A549 (cell line): ENCODE measurements at regions not wholly inside any gene's neighbourhood (a gene's known extent, or its start where the extent isn't known, plus 50 kb on each side); places are given as distances from the start of the nearest gene placed in this dataset.

Experiments used
- CBX8 ChIP-seq: fragments of 200-600 bp; sonication (generic); IDR thresholded peaks from 2 replicates; pipeline ENCODE4 v1.6.1; 2016
- EHMT2 ChIP-seq: fragments of 200-600 bp; sonication (generic); IDR thresholded peaks from 2 replicates; pipeline ENCODE4 v1.6.1; 2016; ENCODE audit warnings: antibody characterized with exemption, low read depth, mild to moderate bottlenecking, moderate library complexity
- EP300 ChIP-seq, 2 experiments: fragments of >200 bp; sonication (Bioruptor Twin); formaldehyde crosslinking; IDR thresholded peaks; 2 replicates in 1 of 2; 3 replicates in 1 of 2; pipeline ENCODE4 v1.6.1; 2016 to 2017
- RARB ChIP-seq: fragments of 250-450 bp; sonication (Bioruptor Pico); IDR thresholded peaks from 2 replicates; pipeline ENCODE4 v1.8.0; 2021; ENCODE audit warnings: mild to moderate bottlenecking, moderate library complexity
- TP53 ChIP-seq: fragments of 250-450 bp; sonication (Bioruptor Pico); IDR thresholded peaks from 2 replicates; pipeline ENCODE4 v1.5.0; 2021; ENCODE audit warnings: mild to moderate bottlenecking, moderate library complexity
- TF ChIP-seq, protein P1 (sequence below): fragments of >200 bp; sonication (Bioruptor Twin); formaldehyde crosslinking; IDR thresholded peaks from 3 replicates; pipeline ENCODE4 v1.5.1; 2016
- TF ChIP-seq, protein P2 (sequence below): IDR thresholded peaks from 2 replicates; pipeline ENCODE4 v1.6.1; 2012

DNA sequence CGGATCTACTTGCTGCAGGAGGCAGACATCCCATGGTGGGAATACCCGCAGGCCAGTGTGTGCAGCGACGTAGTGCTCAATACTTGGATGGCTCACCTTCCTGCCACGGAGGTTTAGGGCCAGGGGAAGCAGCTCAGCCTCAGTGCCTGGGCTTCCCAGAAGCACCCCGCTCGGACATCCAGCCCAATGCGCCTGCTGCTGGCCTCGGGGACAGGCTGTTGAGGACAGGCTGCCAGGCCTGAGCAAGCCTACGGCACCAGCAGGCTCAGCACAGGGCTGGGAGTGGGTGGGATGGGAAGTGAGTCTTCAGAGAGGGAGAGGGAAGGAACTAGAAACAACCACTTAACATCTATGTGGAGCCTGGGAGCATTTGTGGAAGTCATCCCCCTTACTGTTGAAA, 441.3 kb upstream of the MGMT start:
- TF ChIP-seq, protein P1, sequence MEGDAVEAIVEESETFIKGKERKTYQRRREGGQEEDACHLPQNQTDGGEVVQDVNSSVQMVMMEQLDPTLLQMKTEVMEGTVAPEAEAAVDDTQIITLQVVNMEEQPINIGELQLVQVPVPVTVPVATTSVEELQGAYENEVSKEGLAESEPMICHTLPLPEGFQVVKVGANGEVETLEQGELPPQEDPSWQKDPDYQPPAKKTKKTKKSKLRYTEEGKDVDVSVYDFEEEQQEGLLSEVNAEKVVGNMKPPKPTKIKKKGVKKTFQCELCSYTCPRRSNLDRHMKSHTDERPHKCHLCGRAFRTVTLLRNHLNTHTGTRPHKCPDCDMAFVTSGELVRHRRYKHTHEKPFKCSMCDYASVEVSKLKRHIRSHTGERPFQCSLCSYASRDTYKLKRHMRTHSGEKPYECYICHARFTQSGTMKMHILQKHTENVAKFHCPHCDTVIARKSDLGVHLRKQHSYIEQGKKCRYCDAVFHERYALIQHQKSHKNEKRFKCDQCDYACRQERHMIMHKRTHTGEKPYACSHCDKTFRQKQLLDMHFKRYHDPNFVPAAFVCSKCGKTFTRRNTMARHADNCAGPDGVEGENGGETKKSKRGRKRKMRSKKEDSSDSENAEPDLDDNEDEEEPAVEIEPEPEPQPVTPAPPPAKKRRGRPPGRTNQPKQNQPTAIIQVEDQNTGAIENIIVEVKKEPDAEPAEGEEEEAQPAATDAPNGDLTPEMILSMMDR = no peak
- no peak for TF ChIP-seq CBX8
- TF ChIP-seq EP300 (IDR thresholded peaks at IDR 0.05) = no peak
- TF ChIP-seq TP53 (CRISPR knock-in tag) = no peak
- no peak for TF ChIP-seq RARB (CRISPR knock-in tag)
- TF ChIP-seq EHMT2 = no peak
- TF ChIP-seq, protein P2, sequence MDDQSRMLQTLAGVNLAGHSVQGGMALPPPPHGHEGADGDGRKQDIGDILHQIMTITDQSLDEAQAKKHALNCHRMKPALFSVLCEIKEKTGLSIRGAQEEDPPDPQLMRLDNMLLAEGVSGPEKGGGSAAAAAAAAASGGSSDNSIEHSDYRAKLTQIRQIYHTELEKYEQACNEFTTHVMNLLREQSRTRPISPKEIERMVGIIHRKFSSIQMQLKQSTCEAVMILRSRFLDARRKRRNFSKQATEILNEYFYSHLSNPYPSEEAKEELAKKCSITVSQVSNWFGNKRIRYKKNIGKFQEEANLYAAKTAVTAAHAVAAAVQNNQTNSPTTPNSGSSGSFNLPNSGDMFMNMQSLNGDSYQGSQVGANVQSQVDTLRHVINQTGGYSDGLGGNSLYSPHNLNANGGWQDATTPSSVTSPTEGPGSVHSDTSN = no peak
